Keratinocyte (primary cell): ENCODE measurements at regions not wholly inside any gene's neighbourhood (a gene's known extent, or its start where the extent isn't known, plus 50 kb on each side); places are given as distances from the start of the nearest gene placed in this dataset.

ENCODE experiments used
- DNase-seq: peaks from one replicate; pipeline ENCODE4 v3.0.0-alpha.2; 2011; ENCODE audit warnings: low read depth, missing footprints, low spot score
- FAIRE-seq: peaks from 2 replicates; lab custom pipeline; 2011; peaks lifted over from hg19 to GRCh38; lab: Jason Lieb, UNC
- H2AFZ ChIP-seq: 2 replicates; pipeline ENCODE4 v1.6.0; 2012; ENCODE audit warnings: low read length, control low read depth, inconsistent platforms; ENCODE audit not compliant: control insufficient read depth
- H3K27ac ChIP-seq: 2 replicates; pipeline ENCODE4 v1.5.1; 2011; ENCODE audit warnings: low read length; ENCODE audit not compliant: control insufficient read depth, insufficient read depth
- H3K27me3 ChIP-seq: 3 replicates; pipeline ENCODE4 v1.6.0; 2011; ENCODE audit warnings: low read length; ENCODE audit not compliant: control insufficient read depth, insufficient read depth; ENCODE audit errors: extremely low read depth
- H3K36me3 ChIP-seq, 2 experiments: 2 replicates in 1 of 2; 3 replicates in 1 of 2; pipeline ENCODE4 v1.5.1; 2011; ENCODE audit warnings: low read length in 2 of 2, mild to moderate bottlenecking in 1 of 2; ENCODE audit not compliant: control insufficient read depth in 2 of 2, insufficient read depth in 2 of 2; ENCODE audit errors: extremely low read depth in 1 of 2
- H3K4me1 ChIP-seq: 3 replicates; pipeline ENCODE4 v1.5.1; 2011; ENCODE audit warnings: low read length; ENCODE audit not compliant: control insufficient read depth, insufficient read depth; ENCODE audit errors: extremely low read depth
- H3K4me2 ChIP-seq: 3 replicates; pipeline ENCODE4 v1.6.0; 2011; ENCODE audit warnings: low read depth, low read length; ENCODE audit not compliant: control insufficient read depth, insufficient read depth; ENCODE audit errors: extremely low read depth
- H3K4me3 ChIP-seq, 3 experiments: fragments of 200-600 bp in 1 of 3; sonication (generic) in 1 of 3; 2 replicates in 2 of 3; 3 replicates in 1 of 3; pipeline ENCODE4 v1.5.1; 2011 to 2016; ENCODE audit warnings: low read length in 3 of 3, mild to moderate bottlenecking in 3 of 3, control low read depth in 2 of 3, inconsistent platforms in 1 of 3, low read depth in 1 of 3, mixed read lengths in 1 of 3, mixed run types in 1 of 3, moderate library complexity in 1 of 3; ENCODE audit not compliant: control insufficient read depth in 2 of 3, insufficient read depth in 2 of 3; ENCODE audit errors: extremely low read depth in 1 of 3
- H3K79me2 ChIP-seq: 2 replicates; pipeline ENCODE4 v1.6.0; 2012; ENCODE audit warnings: low read length; ENCODE audit not compliant: control insufficient read depth, insufficient read depth
- H3K9ac ChIP-seq: 3 replicates; pipeline ENCODE4 v1.6.0; 2011; ENCODE audit warnings: low read length; ENCODE audit not compliant: control insufficient read depth, insufficient read depth; ENCODE audit errors: extremely low read depth
- H3K9me1 ChIP-seq: 3 replicates; pipeline ENCODE4 v1.6.0; 2011; ENCODE audit warnings: low read length; ENCODE audit not compliant: control insufficient read depth, insufficient read depth; ENCODE audit errors: extremely low read depth
- H3K9me3 ChIP-seq: 2 replicates; pipeline ENCODE4 v1.5.1; 2012; ENCODE audit warnings: low read depth, low read length; ENCODE audit not compliant: control insufficient read depth
- H4K20me1 ChIP-seq: 3 replicates; pipeline ENCODE4 v1.6.0; 2011; ENCODE audit warnings: low read length; ENCODE audit not compliant: control insufficient read depth, insufficient read depth; ENCODE audit errors: extremely low read depth
- EZH2 ChIP-seq: IDR thresholded peaks from one replicate; pipeline ENCODE4 v1.6.1; 2012; ENCODE audit warnings: inconsistent platforms, mild to moderate bottlenecking, low read length, moderate library complexity
- dilution Hi-C: fragments of 300-500 bp; cut with MboI; formaldehyde crosslinking; loops from one replicate; pipeline ENCODE4 v1.7.0; 2020; ENCODE audit warnings: low sequenced_read_pairs; ENCODE audit not compliant: extremely low pct_ligation_motif_present
- TF ChIP-seq, protein P1 (sequence below), 3 experiments: IDR thresholded peaks in 1 of 3; conservative IDR thresholded peaks in 1 of 3; optimal IDR thresholded peaks in 1 of 3; 2 replicates in 2 of 3; 3 replicates in 1 of 3; pipeline versions ENCODE3 to v1.5.1; 2011; ENCODE audit warnings: low read length in 3 of 3, mild to moderate bottlenecking in 3 of 3, moderate library complexity in 2 of 3, control low read depth in 1 of 3, inconsistent platforms in 1 of 3; ENCODE audit not compliant: insufficient read depth in 2 of 3; ENCODE audit errors: extremely low read depth in 1 of 3

DNA sequence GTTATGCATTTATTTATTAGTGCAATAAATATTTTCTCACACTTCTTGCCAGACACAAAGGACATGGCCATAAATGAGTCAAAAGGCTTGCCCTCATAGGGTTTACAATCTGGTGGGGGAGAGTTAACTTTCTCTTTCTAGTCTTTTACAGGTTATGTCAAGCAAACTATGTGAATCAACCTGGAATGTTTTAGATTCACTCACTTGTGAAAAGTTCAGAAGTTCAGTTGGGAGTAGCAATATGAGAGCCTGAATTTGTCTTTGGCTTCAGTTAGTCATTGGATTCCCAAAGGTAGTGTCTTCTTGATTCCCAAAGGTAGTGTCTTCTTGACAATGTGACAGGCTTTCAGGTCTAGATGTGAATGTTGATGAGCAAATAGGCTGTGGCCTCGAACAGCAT, 264.8 kb downstream of the SOX2 start:
- no peaks in the 10 kb centered on the region for H3K9me1 ChIP-seq
- H3K9me3 ChIP-seq: no peaks in the 10 kb centered on the region
- H4K20me1 ChIP-seq: no peaks in the 10 kb centered on the region
- TF ChIP-seq EZH2: no peak
- TF ChIP-seq, protein P1, sequence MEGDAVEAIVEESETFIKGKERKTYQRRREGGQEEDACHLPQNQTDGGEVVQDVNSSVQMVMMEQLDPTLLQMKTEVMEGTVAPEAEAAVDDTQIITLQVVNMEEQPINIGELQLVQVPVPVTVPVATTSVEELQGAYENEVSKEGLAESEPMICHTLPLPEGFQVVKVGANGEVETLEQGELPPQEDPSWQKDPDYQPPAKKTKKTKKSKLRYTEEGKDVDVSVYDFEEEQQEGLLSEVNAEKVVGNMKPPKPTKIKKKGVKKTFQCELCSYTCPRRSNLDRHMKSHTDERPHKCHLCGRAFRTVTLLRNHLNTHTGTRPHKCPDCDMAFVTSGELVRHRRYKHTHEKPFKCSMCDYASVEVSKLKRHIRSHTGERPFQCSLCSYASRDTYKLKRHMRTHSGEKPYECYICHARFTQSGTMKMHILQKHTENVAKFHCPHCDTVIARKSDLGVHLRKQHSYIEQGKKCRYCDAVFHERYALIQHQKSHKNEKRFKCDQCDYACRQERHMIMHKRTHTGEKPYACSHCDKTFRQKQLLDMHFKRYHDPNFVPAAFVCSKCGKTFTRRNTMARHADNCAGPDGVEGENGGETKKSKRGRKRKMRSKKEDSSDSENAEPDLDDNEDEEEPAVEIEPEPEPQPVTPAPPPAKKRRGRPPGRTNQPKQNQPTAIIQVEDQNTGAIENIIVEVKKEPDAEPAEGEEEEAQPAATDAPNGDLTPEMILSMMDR (optimal IDR thresholded peaks at IDR 0.05 in 1 of 3, IDR thresholded peaks at IDR 0.05 in 1 of 3, conservative IDR thresholded peaks at IDR 0.05 in 1 of 3; ENCODE audit: extremely low read depth in 1 of 3, insufficient read depth in 2 of 3, low read length in 3 of 3): no peak
- H3K79me2 ChIP-seq: no peaks in the 10 kb centered on the region
- no peak overlapping the region for H3K27ac ChIP-seq
- no peak overlapping the region for H3K4me2 ChIP-seq
- H2AFZ ChIP-seq: no peak overlapping the region
- no peak overlapping the region for H3K4me3 ChIP-seq
- no peak for DNase-seq
- no peaks in the 10 kb centered on the region for H3K27me3 ChIP-seq
- H3K9ac ChIP-seq: no peak overlapping the region
- peaks cover 15% of the 10 kb centered on the region for H3K4me1 ChIP-seq
- no peak for FAIRE-seq
- H3K36me3 ChIP-seq: no peaks in the 10 kb centered on the region
- dilution Hi-C loops: no loop called here

DNA sequence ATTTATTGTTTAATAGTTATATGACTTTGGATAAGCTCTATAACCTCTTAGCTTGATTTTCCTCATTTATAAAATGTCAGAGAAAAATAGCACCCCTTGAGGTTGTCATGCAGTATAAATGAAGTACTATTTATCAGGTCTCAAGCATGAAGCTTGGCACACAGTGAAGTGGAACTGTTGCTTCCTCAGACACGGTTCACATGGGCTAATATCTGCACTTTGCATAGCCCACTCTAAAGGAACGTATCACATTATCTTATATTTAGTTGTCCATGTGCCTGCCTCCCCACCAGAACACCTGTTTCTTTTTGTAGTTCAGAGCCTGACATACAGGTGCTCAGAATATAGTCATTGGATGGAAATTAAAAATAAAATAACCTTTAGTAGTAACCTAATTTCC, 273.7 kb downstream of the SOX2 start:
- dilution Hi-C loops: no loop called here

More for the DNA sequence above, 273.7 kb downstream of the SOX2 start:
- Histone ChIP-seq H2AFZ (no peak overlapping the region), H3K9ac (no peak overlapping the region), H3K9me3 (peaks cover 2% of the 10 kb centered on the region), H4K20me1 (no peaks in the 10 kb centered on the region), H3K36me3 (no peaks in the 10 kb centered on the region), H3K9me1 (no peaks in the 10 kb centered on the region), H3K27ac (no peak overlapping the region), H3K4me2 (no peak overlapping the region), H3K27me3 (no peaks in the 10 kb centered on the region), H3K4me1 (no peaks in the 10 kb centered on the region), H3K4me3 (no peak overlapping the region), H3K79me2 (no peaks in the 10 kb centered on the region)
- no peak for DNase-seq
- no peak for TF ChIP-seq EZH2
- TF ChIP-seq, protein P1 (optimal IDR thresholded peaks at IDR 0.05 in 1 of 3, IDR thresholded peaks at IDR 0.05 in 1 of 3, conservative IDR thresholded peaks at IDR 0.05 in 1 of 3; ENCODE audit: extremely low read depth in 1 of 3, insufficient read depth in 2 of 3, low read length in 3 of 3): no peak
- FAIRE-seq: no peak
